AG10803 (cell line): ENCODE measurements at regions not wholly inside any gene's neighbourhood (a gene's known extent, or its start where the extent isn't known, plus 50 kb on each side); places are given as distances from the start of the nearest gene placed in this dataset.

ENCODE experiments used
- DNase-seq: peaks from one replicate; pipeline ENCODE4 v3.0.0; 2010; ENCODE audit warnings: low read depth
- H3K4me3 ChIP-seq: 2 replicates; pipeline ENCODE4 v1.5.1; 2011; ENCODE audit warnings: mild to moderate bottlenecking, low read length, control low read depth
- CTCF ChIP-seq: conservative IDR thresholded peaks from 2 replicates; pipeline ENCODE4 v1.5.1; 2011; ENCODE audit warnings: mild to moderate bottlenecking, low read length, control low read depth, inconsistent platforms

- no peak for TF ChIP-seq CTCF
- H3K4me3 ChIP-seq = no peak overlapping the region
- DNase-seq = no peak
These were observed 435.4 kb upstream of the MDFIC2 start for GRCh38 chr3:70747847-70748246.

GRCh38 chr3:70744536-70744935 lies 432.1 kb upstream of the MDFIC2 start:
- DNase-seq = no peak
- no peak for TF ChIP-seq CTCF
- H3K4me3 ChIP-seq = no peak overlapping the region

- TF ChIP-seq CTCF = no peak
- no peak for DNase-seq
These were observed 431.3 kb upstream of the MDFIC2 start for GRCh38 chr3:70743754-70744153.

GRCh38 chr3:70742081-70742480 lies 429.6 kb upstream of the MDFIC2 start:
- no peak overlapping the region for H3K4me3 ChIP-seq
- no peak for TF ChIP-seq CTCF
- no peak for DNase-seq

More at GRCh38 chr3:70743754-70744153, 431.3 kb upstream of the MDFIC2 start:
- no peak overlapping the region for H3K4me3 ChIP-seq

- no peak for TF ChIP-seq CTCF
- no peak for DNase-seq
- no peak overlapping the region for H3K4me3 ChIP-seq
These were observed 428.4 kb upstream of the MDFIC2 start for GRCh38 chr3:70740872-70741271.

- H3K4me3 ChIP-seq = no peak overlapping the region
- no peak for TF ChIP-seq CTCF
- no peak for DNase-seq
These were observed 427.6 kb upstream of the MDFIC2 start for GRCh38 chr3:70740071-70740470.

- DNase-seq = no peak
These were observed 425.8 kb upstream of the MDFIC2 start for GRCh38 chr3:70738291-70738681.

More at GRCh38 chr3:70738291-70738681, 425.8 kb upstream of the MDFIC2 start:
- no peak for TF ChIP-seq CTCF
- H3K4me3 ChIP-seq = no peak overlapping the region
